ENCODE measurements at regions not wholly inside any gene's neighbourhood (a gene's known extent, or its start where the extent isn't known, plus 50 kb on each side); places are given as distances from the start of the nearest gene placed in this dataset.

- Histone ChIP-seq H2AFZ (ENCODE audit: low read depth, low read length) (no peak overlapping the region), H4K20me1 (replicated peaks; ENCODE audit: control insufficient read depth, insufficient read depth, low read length) (no peaks in the 10 kb centered on the region), H3K27me3 (ENCODE audit: control insufficient read depth in 2 of 2, insufficient read depth in 2 of 2, low read length in 2 of 2) (no peaks in the 10 kb centered on the region), H3K4me1 (replicated peaks in 1 of 2; ENCODE audit: control insufficient read depth in 2 of 2, insufficient read depth in 2 of 2, low read length in 2 of 2) (no peaks in the 10 kb centered on the region), H3K9ac (ENCODE audit: insufficient read depth in 1 of 2, low read depth in 2 of 2, low read length in 2 of 2) (no peak overlapping the region), H3K9me1 (ENCODE audit: control insufficient read depth, insufficient read depth, low read length) (no peaks in the 10 kb centered on the region), H3K36me3 (ENCODE audit: control insufficient read depth, insufficient read depth, low read length) (no peaks in the 10 kb centered on the region), H3K4me3 (no peak overlapping the region), H3K27ac (ENCODE audit: extremely low read depth, low read depth, low read length) (no peak overlapping the region), H3K9me3 (replicated peaks; ENCODE audit: control insufficient read depth, insufficient read depth, low read depth, low read length) (no peaks in the 10 kb centered on the region), H3K4me2 (ENCODE audit: insufficient read depth, low read length) (no peak overlapping the region), H3K79me2 (ENCODE audit: control insufficient read depth, insufficient read depth, low read length) (no peaks in the 10 kb centered on the region)
- no peak for DNase-seq (ENCODE audit: extremely low read depth in 1 of 4, low spot score in 3 of 4)
- intact Hi-C loops (cut with micrococcal nuclease) (no loop called here), in situ Hi-C loops (cut with MboI) (no loop called here)
- TF ChIP-seq STAT5B (CRISPR knock-in tag; IDR thresholded peaks at IDR 0.05) (no peak), ZKSCAN3 (CRISPR knock-in tag; IDR thresholded peaks at IDR 0.05) (no peak), SOX6 (IDR thresholded peaks at IDR 0.05) (no peak), HMG20A (CRISPR knock-in tag; conservative IDR thresholded peaks at IDR 0.05) (no peak), NR1H2 (CRISPR knock-in tag; IDR thresholded peaks at IDR 0.05) (no peak), CEBPG (CRISPR knock-in tag; IDR thresholded peaks at IDR 0.05) (no peak), CEBPG (tag; conservative IDR thresholded peaks at IDR 0.05 in 1 of 2, IDR thresholded peaks at IDR 0.05 in 1 of 2) (peak in 1 of 2 experiments; percentile 83; a peak in 3 of 4 replicates), ELF4 (CRISPR knock-in tag; IDR thresholded peaks at IDR 0.05) (no peak), CEBPB (tag; IDR thresholded peaks at IDR 0.05) (peak; percentile 55; the same call in 1 of the 2 replicates)
- TF ChIP-seq, protein P1, sequence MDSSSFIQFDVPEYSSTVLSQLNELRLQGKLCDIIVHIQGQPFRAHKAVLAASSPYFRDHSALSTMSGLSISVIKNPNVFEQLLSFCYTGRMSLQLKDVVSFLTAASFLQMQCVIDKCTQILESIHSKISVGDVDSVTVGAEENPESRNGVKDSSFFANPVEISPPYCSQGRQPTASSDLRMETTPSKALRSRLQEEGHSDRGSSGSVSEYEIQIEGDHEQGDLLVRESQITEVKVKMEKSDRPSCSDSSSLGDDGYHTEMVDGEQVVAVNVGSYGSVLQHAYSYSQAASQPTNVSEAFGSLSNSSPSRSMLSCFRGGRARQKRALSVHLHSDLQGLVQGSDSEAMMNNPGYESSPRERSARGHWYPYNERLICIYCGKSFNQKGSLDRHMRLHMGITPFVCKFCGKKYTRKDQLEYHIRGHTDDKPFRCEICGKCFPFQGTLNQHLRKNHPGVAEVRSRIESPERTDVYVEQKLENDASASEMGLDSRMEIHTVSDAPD (CRISPR knock-in tag; IDR thresholded peaks at IDR 0.05), result no peak
- no peak for FAIRE-seq
- BruUV-seq (replicated peaks), result no TSS peak
- CTCF ChIA-PET (ENCODE audit: low intra/inter-chr PET ratio), result no interaction called here
- no peak for ATAC-seq
- POLR2A ChIA-PET, result no interaction called here
Measured at GRCh38 chr12:103053089-103053488, 95.6 kb downstream of the ASCL1 start.
